Activated gamma-delta T cell (primary cell): ENCODE measurements at regions not wholly inside any gene's neighbourhood (a gene's known extent, or its start where the extent isn't known, plus 50 kb on each side); places are given as distances from the start of the nearest gene placed in this dataset.

Source experiments
- DNase-seq: peaks from one replicate; lab custom pipeline; 2025; lab: John Stamatoyannopoulos, UW

DNA sequence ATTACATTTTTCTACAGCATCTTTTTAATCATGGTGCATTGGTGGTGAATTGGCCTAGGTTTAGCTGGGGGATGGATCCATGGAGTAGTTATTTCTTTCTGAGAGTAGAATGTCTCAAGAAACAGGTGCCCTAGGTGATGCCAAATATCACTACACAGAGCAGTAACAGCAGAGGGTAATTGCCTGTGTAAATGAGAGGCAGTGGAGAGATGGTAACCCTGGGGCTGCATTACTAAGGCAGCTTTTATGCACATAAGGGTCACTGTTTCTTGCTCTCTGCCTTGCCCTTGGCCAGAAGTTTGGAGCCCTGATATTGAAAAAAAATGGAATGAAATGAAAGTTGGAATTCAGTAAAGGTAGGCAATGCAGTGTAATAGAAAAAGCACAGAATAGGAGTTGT is 604.0 kb downstream of the NOVA1 start:
- no peak for DNase-seq

DNA sequence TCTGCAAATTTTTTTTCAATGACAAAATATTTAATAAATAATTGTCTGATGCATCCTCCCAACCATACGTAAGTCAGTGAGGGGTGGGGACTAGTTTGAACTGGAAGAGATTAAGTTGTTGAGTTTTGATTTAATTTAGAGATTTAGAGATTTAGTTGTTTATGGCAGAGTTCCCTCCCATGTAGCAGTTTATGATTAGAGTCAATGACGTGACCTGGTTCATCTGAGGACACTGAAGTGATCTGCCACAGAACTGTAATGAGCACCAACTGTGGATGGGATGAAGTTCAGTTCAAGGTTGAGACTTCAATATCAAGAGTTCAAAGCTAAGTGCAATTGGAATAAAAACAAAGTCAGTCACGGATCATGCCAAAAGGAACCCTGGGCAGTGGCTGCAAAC is 609.3 kb downstream of the NOVA1 start:
- no peak for DNase-seq

- no peak for DNase-seq
Observed at GRCh38 chr14:25955772-25956171, 642.1 kb downstream of the NOVA1 start.

DNA sequence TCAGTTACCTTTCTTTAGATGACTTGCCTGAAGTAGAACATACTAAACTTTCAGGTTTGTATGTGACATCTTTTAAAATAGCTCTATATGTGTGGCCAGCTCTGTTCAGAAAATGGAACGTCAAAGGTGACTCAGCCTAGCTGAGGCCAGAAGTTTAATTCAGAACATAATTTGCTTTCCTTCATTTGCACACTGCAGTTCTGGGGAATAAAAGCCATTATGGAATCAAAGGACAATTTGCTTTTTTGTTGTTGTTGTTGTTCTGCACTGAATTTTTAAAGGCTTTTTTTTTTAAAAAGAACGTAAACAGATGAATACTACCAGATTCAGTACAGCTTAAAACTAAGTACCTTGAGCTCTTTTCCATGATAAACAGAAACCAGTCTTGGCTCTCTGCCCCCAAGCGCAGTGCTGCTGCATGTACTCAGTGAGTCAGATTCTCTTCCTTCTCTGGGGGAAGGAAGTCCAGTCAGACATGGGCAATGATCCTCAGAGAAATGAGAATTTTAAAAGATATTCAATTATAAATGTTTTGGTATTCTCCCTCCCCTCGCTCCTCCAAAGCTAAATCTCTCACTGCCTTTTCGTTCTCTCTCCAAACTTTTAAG is 644.2 kb downstream of the NOVA1 start:
- no peak for DNase-seq

DNA sequence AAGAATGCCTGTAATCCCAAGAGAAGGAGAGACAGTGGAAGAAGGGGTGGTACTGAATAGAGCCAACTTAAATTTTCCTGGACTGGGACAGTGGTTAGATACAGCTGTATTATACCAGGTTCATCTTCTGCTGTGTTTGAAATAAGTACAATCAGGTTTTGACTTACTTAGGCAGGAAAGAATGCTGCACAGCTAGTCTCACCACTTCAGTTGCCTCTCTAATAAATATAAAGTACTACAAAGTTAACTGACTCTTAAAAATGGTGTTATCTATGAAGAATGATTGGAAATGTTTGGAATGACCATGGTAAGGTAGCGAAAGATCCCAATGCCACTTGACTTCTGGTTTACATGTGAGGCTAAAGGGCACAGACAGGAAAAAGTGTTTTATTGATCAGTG is 652.1 kb downstream of the NOVA1 start:
- DNase-seq: no peak

DNA sequence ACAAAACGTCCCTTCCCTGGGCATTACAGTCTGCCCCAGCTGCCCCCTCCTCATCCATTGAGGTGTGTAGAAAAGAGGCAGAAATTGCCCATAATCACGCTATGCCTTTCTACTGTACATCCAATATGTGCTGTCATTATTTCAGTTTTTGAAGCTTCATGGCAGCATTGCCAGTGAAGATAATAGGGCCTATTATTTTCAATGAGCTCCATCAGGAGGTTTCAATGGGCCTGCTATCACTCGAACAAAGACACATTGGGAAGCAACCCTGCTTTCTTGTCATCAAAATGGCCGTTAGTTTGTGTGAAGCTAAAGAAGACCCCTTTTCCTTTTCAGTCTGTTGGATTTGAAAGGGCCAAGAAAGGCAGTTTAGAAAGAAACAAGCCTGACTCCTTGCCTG is 653.8 kb downstream of the NOVA1 start:
- DNase-seq: no peak

- no peak for DNase-seq
Observed at GRCh38 chr14:25943329-25943728, 654.5 kb downstream of the NOVA1 start.

DNA sequence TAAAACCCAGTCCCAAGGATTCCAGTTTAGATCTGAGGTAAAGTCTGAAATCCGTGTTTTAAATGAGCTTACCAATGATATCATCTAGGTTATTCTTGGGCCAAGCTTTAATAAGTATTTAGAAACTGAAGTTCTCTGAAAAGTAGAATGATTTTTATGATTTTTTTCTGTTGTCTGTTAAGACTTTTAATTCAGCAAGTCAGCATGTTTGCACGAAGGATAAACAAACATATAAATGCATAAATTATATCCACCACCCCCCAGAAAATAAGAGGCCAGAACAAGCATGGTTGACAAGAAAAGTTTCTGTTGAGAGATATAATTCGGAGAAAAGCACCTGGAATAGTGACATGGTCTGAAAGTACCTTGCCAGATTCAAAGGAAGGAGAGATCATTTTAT is 655.7 kb downstream of the NOVA1 start:
- DNase-seq: no peak

- DNase-seq: no peak
Observed at GRCh38 chr14:25933731-25934130, 664.1 kb downstream of the NOVA1 start.

GRCh38 chr14:25929881-25930615 is 667.8 kb downstream of the NOVA1 start:
- DNase-seq: no peak

DNA sequence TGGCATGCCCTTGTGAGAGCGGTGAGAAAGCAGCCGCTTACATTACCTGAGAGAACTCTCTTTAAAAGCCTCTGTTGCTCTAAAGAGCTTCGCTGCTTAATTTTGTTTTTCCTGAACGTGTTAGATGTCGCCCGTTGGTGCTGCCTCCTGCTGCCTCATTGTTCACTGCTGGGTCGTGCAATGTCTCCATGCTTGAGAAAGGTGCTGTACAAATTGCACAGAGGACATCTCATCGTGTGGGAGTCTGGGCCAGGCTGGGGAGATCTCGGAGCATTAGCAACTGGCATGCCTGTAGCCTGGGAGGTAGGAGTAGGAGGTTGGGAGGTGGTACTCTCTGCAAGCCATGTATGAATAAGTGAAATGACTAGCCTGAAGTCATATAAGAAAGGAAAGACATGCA is 686.0 kb downstream of the NOVA1 start:
- no peak for DNase-seq

GRCh38 chr14:25909045-25909747 is 688.6 kb downstream of the NOVA1 start:
- DNase-seq: no peak

GRCh38 chr14:25908277-25909044 is 689.4 kb downstream of the NOVA1 start:
- no peak for DNase-seq

DNA sequence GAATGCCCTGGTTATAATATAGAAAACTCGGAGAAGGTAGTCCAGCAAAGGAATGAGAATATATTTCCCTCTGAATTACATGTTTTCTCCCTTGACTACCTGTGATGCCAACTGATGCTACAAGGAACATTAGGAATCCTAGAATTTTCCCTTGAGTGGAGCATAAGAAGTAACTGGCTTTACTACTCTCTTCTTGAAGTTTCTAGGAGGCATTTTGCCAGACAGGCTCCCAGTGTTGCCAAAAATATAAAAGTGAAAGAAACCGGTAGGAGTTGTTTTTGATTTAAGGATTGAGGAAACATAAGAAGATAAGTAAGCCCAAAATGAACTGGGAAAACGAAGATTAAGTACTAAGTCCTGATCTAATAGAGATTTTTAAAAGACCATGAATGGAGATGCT is 693.4 kb downstream of the NOVA1 start:
- DNase-seq: no peak

GRCh38 chr14:25899197-25899596 is 698.6 kb downstream of the NOVA1 start:
- no peak for DNase-seq

GRCh38 chr14:25896777-25897176 is 701.1 kb downstream of the NOVA1 start:
- no peak for DNase-seq

GRCh38 chr14:25895740-25896139 is 702.1 kb downstream of the NOVA1 start:
- DNase-seq: no peak

- no peak for DNase-seq
Observed at GRCh38 chr14:25887251-25887878, 710.5 kb downstream of the NOVA1 start.

DNA sequence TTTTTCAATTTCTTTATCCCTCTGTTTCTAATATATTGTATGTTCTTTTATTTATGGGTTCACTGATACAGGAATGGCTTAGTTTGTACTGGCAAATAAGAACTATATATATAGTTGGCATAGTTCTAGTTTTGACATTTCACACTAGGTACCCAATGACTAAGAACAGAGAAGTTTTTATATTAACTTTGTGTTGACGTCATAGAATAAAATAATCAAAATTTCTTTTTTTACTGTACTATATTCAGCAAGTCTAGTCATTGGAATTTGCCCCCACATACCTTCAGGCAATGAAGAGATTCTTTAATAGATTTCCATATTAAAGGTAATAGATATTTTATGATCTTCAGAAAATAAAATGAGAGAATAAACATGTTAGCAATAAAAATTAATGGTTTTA is 713.2 kb downstream of the NOVA1 start:
- no peak for DNase-seq

DNA sequence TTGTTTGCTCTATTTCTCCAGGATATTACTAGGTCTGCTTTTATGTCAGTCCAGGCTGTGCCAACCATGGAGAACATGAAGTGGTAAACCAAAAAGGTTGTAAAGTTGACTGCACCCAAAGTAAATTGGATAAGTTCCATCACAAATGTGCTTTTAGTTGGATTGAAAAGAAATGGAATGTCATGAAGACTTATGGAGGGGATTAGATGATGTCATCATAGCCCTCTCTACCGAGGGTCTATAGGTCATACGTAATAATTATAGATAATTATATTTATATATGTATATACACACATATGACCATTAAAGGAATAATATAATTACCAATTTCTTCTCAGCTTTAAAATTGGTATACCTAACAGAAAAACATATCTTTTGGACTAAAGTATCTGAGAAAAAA is 714.9 kb downstream of the NOVA1 start:
- DNase-seq: no peak

DNA sequence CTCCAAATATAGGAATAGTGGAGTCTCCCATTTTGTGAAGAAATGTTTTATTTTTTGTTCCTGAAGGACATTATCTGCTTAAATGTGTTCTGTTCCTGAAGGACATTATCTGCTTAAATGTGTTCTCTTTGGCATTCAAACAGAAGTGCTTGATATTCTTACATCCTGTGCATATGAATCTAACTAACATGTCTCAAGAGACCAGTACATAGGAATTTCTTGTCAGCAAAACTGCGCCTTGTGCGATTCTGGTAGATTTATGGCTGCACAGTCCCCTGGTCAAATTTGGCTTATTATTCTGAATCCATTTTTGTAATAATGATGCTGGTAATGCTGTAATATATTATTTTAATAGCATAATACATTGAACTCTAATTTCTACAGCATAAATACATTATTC is 722.4 kb downstream of the NOVA1 start:
- no peak for DNase-seq

GRCh38 chr14:25869854-25870253 is 728.0 kb downstream of the NOVA1 start:
- no peak for DNase-seq
